ENCODE measurements at regions not wholly inside any gene's neighbourhood (a gene's known extent, or its start where the extent isn't known, plus 50 kb on each side); places are given as distances from the start of the nearest gene placed in this dataset.

- TF ChIP-seq CTCF (IDR thresholded peaks at IDR 0.05) (no peak), POLR2A (IDR thresholded peaks at IDR 0.05) (no peak)
Observed at GRCh38 chr13:59374691-59375090, 789.0 kb downstream of the DIAPH3 start.

Data from Peyer's patch (tissue), 4 donors.